HG03342 (cell line): ENCODE measurements at regions not wholly inside any gene's neighbourhood (a gene's known extent, or its start where the extent isn't known, plus 50 kb on each side); places are given as distances from the start of the nearest gene placed in this dataset.
"Not testable (repeated sequence)": the region's sequence is repeated elsewhere in the genome, so short reads cannot be mapped to it uniquely, and the experiment has no call there.

Experiments used
- ATAC-seq: cut with Tn5 transposase; IDR thresholded peaks from one replicate; pipeline ENCODE4 v1.9.1; 2021; ENCODE audit warnings: mild to moderate bottlenecking, moderate library complexity; ENCODE audit not compliant: unreplicated experiment

GRCh38 chr1:148279002-148279542 is 127.0 kb upstream of the NBPF11 start:
- ATAC-seq = not testable (repeated sequence)

GRCh38 chr1:148277865-148278279 is 125.8 kb upstream of the NBPF11 start:
- not testable (repeated sequence) for ATAC-seq

GRCh38 chr1:148267066-148267465 is 115.0 kb upstream of the NBPF11 start:
- ATAC-seq = not testable (repeated sequence)

GRCh38 chr1:148264374-148265276 is 112.5 kb upstream of the NBPF11 start:
- ATAC-seq = no peak

- ATAC-seq = peak; percentile 32
Measured at GRCh38 chr1:148263906-148264255, 111.8 kb upstream of the NBPF11 start.

- peak; percentile 72 for ATAC-seq
Measured at GRCh38 chr1:148263128-148263905, 111.2 kb upstream of the NBPF11 start.

- ATAC-seq = not testable (repeated sequence)
Measured at GRCh38 chr1:148261684-148262083, 109.6 kb upstream of the NBPF11 start.

- ATAC-seq = not testable (repeated sequence)
Measured at GRCh38 chr1:148257886-148258285, 105.8 kb upstream of the NBPF11 start.

- not testable (repeated sequence) for ATAC-seq
Measured at GRCh38 chr1:148254611-148255429, 102.7 kb upstream of the NBPF11 start.

- ATAC-seq = not testable (repeated sequence)
Measured at GRCh38 chr1:148253808-148254207, 101.7 kb upstream of the NBPF11 start.

GRCh38 chr1:148248798-148249197 is 96.7 kb upstream of the NBPF11 start:
- ATAC-seq = not testable (repeated sequence)

GRCh38 chr1:148246258-148246861 is 94.3 kb upstream of the NBPF11 start:
- not testable (repeated sequence) for ATAC-seq

GRCh38 chr1:148245843-148246242 is 93.8 kb upstream of the NBPF11 start:
- ATAC-seq = not testable (repeated sequence)

- not testable (repeated sequence) for ATAC-seq
Measured at GRCh38 chr1:148245443-148245842, 93.4 kb upstream of the NBPF11 start.

GRCh38 chr1:148233250-148233649 is 81.2 kb upstream of the NBPF11 start:
- not testable (repeated sequence) for ATAC-seq

GRCh38 chr1:148228846-148229245 is 76.8 kb upstream of the NBPF11 start:
- not testable (repeated sequence) for ATAC-seq

- ATAC-seq = not testable (repeated sequence)
Measured at GRCh38 chr1:148222399-148223159, 70.5 kb upstream of the NBPF11 start.

- not testable (repeated sequence) for ATAC-seq
Measured at GRCh38 chr1:148221593-148221992, 69.5 kb upstream of the NBPF11 start.

GRCh38 chr1:148219229-148219628 is 67.1 kb upstream of the NBPF11 start:
- not testable (repeated sequence) for ATAC-seq
